ENCODE measurements at regions not wholly inside any gene's neighbourhood (a gene's known extent, or its start where the extent isn't known, plus 50 kb on each side); places are given as distances from the start of the nearest gene placed in this dataset.
A peak's percentile ranks its signal among the peaks of the same experiment; 100 is the strongest.

GRCh38 chr2:200147371-200147770 is 159.1 kb upstream of the SPATS2L start:
- ATAC-seq (no peak), DNase-seq (no peak)
- H3K9me3 ChIP-seq, result peaks cover 0 to 4% (median 0%) of the 10 kb centered on the region in 4 donors
- no peaks in the 10 kb centered on the region for H3K4me1 ChIP-seq
- TF ChIP-seq POLR2A (IDR thresholded peaks at IDR 0.05) (no peak), CTCF (IDR thresholded peaks at IDR 0.05) (no peak)
- H3K27me3 ChIP-seq, result no peaks in the 10 kb centered on the region
- no peaks in the 10 kb centered on the region for H3K36me3 ChIP-seq
- H3K27ac ChIP-seq, result no peak overlapping the region
- H3K4me3 ChIP-seq, result no peak overlapping the region
- 81% methylated on average over 2 of the region's 2 CpGs for WGBS (ENCODE audit: insufficient coverage, low coverage, low lambda C conversion rate, missing lambda C conversion rate)
- intact Hi-C loops (cut with DNase I), result no loop called here

- WGBS (ENCODE audit: insufficient coverage, low coverage, low lambda C conversion rate, missing lambda C conversion rate), result 85% methylated on average over 2 of the region's 2 CpGs
- ATAC-seq (no peak), DNase-seq (no peak)
- no peaks in the 10 kb centered on the region for H3K4me1 ChIP-seq
- H3K9me3 ChIP-seq, result peaks cover 0 to 4% (median 0%) of the 10 kb centered on the region in 4 donors
- no peaks in the 10 kb centered on the region for H3K36me3 ChIP-seq
- H3K27me3 ChIP-seq, result no peaks in the 10 kb centered on the region
- no peak for TF ChIP-seq POLR2A (IDR thresholded peaks at IDR 0.05)
- no peak for TF ChIP-seq CTCF (IDR thresholded peaks at IDR 0.05)
- intact Hi-C loops (cut with DNase I), result no loop called here
- no peak overlapping the region for H3K4me3 ChIP-seq
- H3K27ac ChIP-seq, result no peak overlapping the region
Observed at GRCh38 chr2:200148366-200148765, 158.1 kb upstream of the SPATS2L start.

- intact Hi-C loops (cut with DNase I), result no loop called here
- 100% methylated on average over 1 of the region's 1 CpG for WGBS (ENCODE audit: insufficient coverage, low coverage, low lambda C conversion rate, missing lambda C conversion rate)
- H3K4me3 ChIP-seq, result no peak overlapping the region
Observed at GRCh38 chr2:200150411-200151086, 155.9 kb upstream of the SPATS2L start.

GRCh38 chr2:200155652-200156051 is 150.8 kb upstream of the SPATS2L start:
- H3K27me3 ChIP-seq, result no peaks in the 10 kb centered on the region
- TF ChIP-seq POLR2A (IDR thresholded peaks at IDR 0.05) (no peak), CTCF (IDR thresholded peaks at IDR 0.05) (no peak)
- no peak for DNase-seq
- peak overlapping the region in 2 of 3 donors; percentile 50 to 61 for H3K27ac ChIP-seq
- peaks cover 0 to under 1% (median 0%) of the 10 kb centered on the region in 4 donors for H3K9me3 ChIP-seq
- ATAC-seq, result no peak
- WGBS (ENCODE audit: insufficient coverage, low coverage, low lambda C conversion rate, missing lambda C conversion rate), result 94% methylated on average over 3 of the region's 3 CpGs
- peak overlapping the region in 1 of 3 donors; percentile 51 for H3K4me3 ChIP-seq
- H3K36me3 ChIP-seq, result no peaks in the 10 kb centered on the region
- H3K4me1 ChIP-seq, result peaks cover 0 to 7% (median 0%) of the 10 kb centered on the region in 4 donors
- intact Hi-C loops (cut with DNase I), result no loop called here

More at GRCh38 chr2:200150411-200151086, 155.9 kb upstream of the SPATS2L start:
- H3K9me3 ChIP-seq, result peaks cover 0 to 4% (median 0%) of the 10 kb centered on the region in 4 donors
- H3K36me3 ChIP-seq, result no peaks in the 10 kb centered on the region
- H3K4me1 ChIP-seq, result peaks cover 0 to 1% (median 0%) of the 10 kb centered on the region in 4 donors
- no peak for TF ChIP-seq CTCF (IDR thresholded peaks at IDR 0.05)
- TF ChIP-seq POLR2A (IDR thresholded peaks at IDR 0.05), result no peak
- H3K27me3 ChIP-seq, result no peaks in the 10 kb centered on the region
- H3K27ac ChIP-seq, result no peak overlapping the region
- no peak for DNase-seq
- no peak for ATAC-seq
